ENCODE measurements at regions not wholly inside any gene's neighbourhood (a gene's known extent, or its start where the extent isn't known, plus 50 kb on each side); places are given as distances from the start of the nearest gene placed in this dataset.

DNA sequence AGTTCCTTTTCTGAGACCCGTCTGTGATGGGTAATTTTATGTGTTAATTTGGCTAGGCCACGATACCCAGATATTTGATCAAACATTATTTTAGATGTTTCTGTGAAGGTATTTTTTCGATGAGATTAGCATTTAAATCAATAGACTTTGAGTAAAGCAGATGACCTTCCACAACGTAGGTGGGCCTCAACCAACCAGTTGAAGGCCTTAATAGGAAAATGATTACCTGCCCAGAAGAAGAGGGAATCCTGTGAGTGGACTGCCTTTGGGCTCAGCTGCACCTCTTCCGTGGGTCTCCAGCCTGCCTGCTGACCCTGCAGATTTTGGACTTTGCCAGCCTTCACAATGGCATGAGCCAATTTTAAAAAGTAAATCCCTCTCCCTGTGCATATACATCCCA lies 61.6 kb upstream of the WSB1 start:
- H3K9me2 ChIP-seq (ENCODE audit: insufficient read depth, low read length), result no peaks in the 10 kb centered on the region
- no peak overlapping the region for H2AFZ ChIP-seq (ENCODE audit: low read length)
- no peak overlapping the region for H3K4me2 ChIP-seq (ENCODE audit: low read length)
- ChIA-PET POLR2A (no interaction called here), CTCF (ENCODE audit: unreplicated experiment) (no interaction called here)
- H3K36me3 ChIP-seq (ENCODE audit: insufficient read depth, low read length), result no peaks in the 10 kb centered on the region
- H4K20me1 ChIP-seq (ENCODE audit: insufficient read depth, low read length), result no peaks in the 10 kb centered on the region
- no peaks in the 10 kb centered on the region for H3K79me2 ChIP-seq (ENCODE audit: insufficient read depth, low read depth, low read length)
- H3K4me3 ChIP-seq (ENCODE audit: low read depth, low read length, poor library complexity, severe bottlenecking), result no peak overlapping the region
- DNase-seq (ENCODE audit: low spot score), result no peak
- intact Hi-C loops (cut with micrococcal nuclease; ENCODE audit: unreplicated experiment), result no loop called here
- no peaks in the 10 kb centered on the region for H3K9me3 ChIP-seq (ENCODE audit: low read length)
- H3K27ac ChIP-seq (ENCODE audit: low read depth, low read length, poor library complexity, severe bottlenecking), result no peak overlapping the region
- no peaks in the 10 kb centered on the region for H3K4me1 ChIP-seq (ENCODE audit: insufficient read depth, low read length, poor library complexity, severe bottlenecking)
- BruUV-seq (replicated peaks), result no TSS peak
- TF ChIP-seq EZH2phosphoT487 (IDR thresholded peaks at IDR 0.05; ENCODE audit: borderline replicate concordance, low read depth, low read length) (no peak), CTCF (conservative IDR thresholded peaks at IDR 0.05; ENCODE audit: low read length) (no peak)

- H2AFZ ChIP-seq (ENCODE audit: low read length), result no peak overlapping the region
- H3K4me2 ChIP-seq (ENCODE audit: low read length), result no peak overlapping the region
- H3K9me3 ChIP-seq (ENCODE audit: low read length), result no peaks in the 10 kb centered on the region
- CTCF ChIA-PET (ENCODE audit: unreplicated experiment), result no interaction called here
- intact Hi-C loops (cut with micrococcal nuclease; ENCODE audit: unreplicated experiment), result no loop called here
- H3K36me3 ChIP-seq (ENCODE audit: insufficient read depth, low read length), result no peaks in the 10 kb centered on the region
- no peaks in the 10 kb centered on the region for H4K20me1 ChIP-seq (ENCODE audit: insufficient read depth, low read length)
- POLR2A ChIA-PET, result no interaction called here
- H3K79me2 ChIP-seq (ENCODE audit: insufficient read depth, low read depth, low read length), result no peaks in the 10 kb centered on the region
- no TSS peak for BruUV-seq (replicated peaks)
- H3K4me3 ChIP-seq (ENCODE audit: low read depth, low read length, poor library complexity, severe bottlenecking), result no peak overlapping the region
- TF ChIP-seq CTCF (conservative IDR thresholded peaks at IDR 0.05; ENCODE audit: low read length) (no peak), EZH2phosphoT487 (IDR thresholded peaks at IDR 0.05; ENCODE audit: borderline replicate concordance, low read depth, low read length) (no peak)
- DNase-seq (ENCODE audit: low spot score), result no peak
- no peaks in the 10 kb centered on the region for H3K9me2 ChIP-seq (ENCODE audit: insufficient read depth, low read length)
- no peak overlapping the region for H3K27ac ChIP-seq (ENCODE audit: low read depth, low read length, poor library complexity, severe bottlenecking)
- H3K4me1 ChIP-seq (ENCODE audit: insufficient read depth, low read length, poor library complexity, severe bottlenecking), result no peaks in the 10 kb centered on the region
Measured at GRCh38 chr17:27233059-27233458, 60.9 kb upstream of the WSB1 start.

DNA sequence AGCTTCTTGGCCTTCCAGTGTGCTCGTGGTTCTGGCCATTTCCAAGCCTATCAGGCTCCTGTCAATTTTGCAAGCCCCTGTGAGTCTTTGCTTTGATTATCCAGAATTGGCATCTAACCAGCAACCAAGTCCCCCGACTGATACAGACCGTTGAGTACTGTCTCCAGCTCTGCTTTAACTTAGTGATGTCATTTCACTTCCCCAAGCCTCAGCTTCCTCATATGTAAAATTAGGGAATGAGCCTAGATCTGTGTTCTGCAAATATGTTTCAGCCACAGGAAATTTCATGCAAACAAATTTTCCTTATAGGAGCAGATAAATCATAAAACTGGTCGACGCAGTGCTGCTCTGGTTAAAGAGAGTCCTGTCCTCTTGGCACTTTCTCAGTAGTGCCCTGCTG lies 60.1 kb upstream of the WSB1 start:
- POLR2A ChIA-PET, result no interaction called here
- Histone ChIP-seq H3K4me3 (ENCODE audit: low read depth, low read length, poor library complexity, severe bottlenecking) (no peak overlapping the region), H3K4me2 (ENCODE audit: low read length) (no peak overlapping the region), H3K9me3 (ENCODE audit: low read length) (no peaks in the 10 kb centered on the region), H2AFZ (ENCODE audit: low read length) (no peak overlapping the region), H3K27ac (ENCODE audit: low read depth, low read length, poor library complexity, severe bottlenecking) (no peak overlapping the region), H3K4me1 (ENCODE audit: insufficient read depth, low read length, poor library complexity, severe bottlenecking) (no peaks in the 10 kb centered on the region), H3K9me2 (ENCODE audit: insufficient read depth, low read length) (no peaks in the 10 kb centered on the region), H3K36me3 (ENCODE audit: insufficient read depth, low read length) (no peaks in the 10 kb centered on the region), H3K79me2 (ENCODE audit: insufficient read depth, low read depth, low read length) (no peaks in the 10 kb centered on the region), H4K20me1 (ENCODE audit: insufficient read depth, low read length) (no peaks in the 10 kb centered on the region)
- CTCF ChIA-PET (ENCODE audit: unreplicated experiment), result no interaction called here
- TF ChIP-seq CTCF (conservative IDR thresholded peaks at IDR 0.05; ENCODE audit: low read length) (no peak), EZH2phosphoT487 (IDR thresholded peaks at IDR 0.05; ENCODE audit: borderline replicate concordance, low read depth, low read length) (no peak)
- BruUV-seq (replicated peaks), result no TSS peak
- DNase-seq (ENCODE audit: low spot score), result no peak
- intact Hi-C loops (cut with micrococcal nuclease; ENCODE audit: unreplicated experiment), result no loop called here

Data from OCI-LY7 (cell line).